Neural cell (in vitro differentiated cells): ENCODE measurements at regions not wholly inside any gene's neighbourhood (a gene's known extent, or its start where the extent isn't known, plus 50 kb on each side); places are given as distances from the start of the nearest gene placed in this dataset.

Experiments used
- EZH2 ChIP-seq: fragments of 200-600, 300-800 bp; shearing (Covaris generic), sonication (generic); IDR thresholded peaks from 2 replicates; pipeline ENCODE4 v1.6.1; 2014; ENCODE audit warnings: antibody characterized with exemption, low read length, borderline replicate concordance, mild to moderate bottlenecking; ENCODE audit not compliant: insufficient read depth, poor library complexity, severe bottlenecking
- POLR2AphosphoS5 ChIP-seq: IDR thresholded peaks from 2 replicates; pipeline ENCODE4 v1.6.1; 2012
- RAD21 ChIP-seq: fragments of 450-650 bp; conservative IDR thresholded peaks from 2 replicates; pipeline ENCODE4 v1.6.1; 2014; ENCODE audit warnings: antibody characterized with exemption, mild to moderate bottlenecking, moderate library complexity
- TF ChIP-seq, protein P1 (sequence below): fragments of 450-650 bp; IDR thresholded peaks from 2 replicates; pipeline ENCODE4 v1.5.1; 2014; ENCODE audit warnings: antibody characterized with exemption, mild to moderate bottlenecking, moderate library complexity; ENCODE audit not compliant: poor library complexity, severe bottlenecking
- TF ChIP-seq, protein P2 (sequence below): IDR thresholded peaks from 2 replicates; pipeline ENCODE4 v1.6.1; 2012; ENCODE audit warnings: borderline replicate concordance

DNA sequence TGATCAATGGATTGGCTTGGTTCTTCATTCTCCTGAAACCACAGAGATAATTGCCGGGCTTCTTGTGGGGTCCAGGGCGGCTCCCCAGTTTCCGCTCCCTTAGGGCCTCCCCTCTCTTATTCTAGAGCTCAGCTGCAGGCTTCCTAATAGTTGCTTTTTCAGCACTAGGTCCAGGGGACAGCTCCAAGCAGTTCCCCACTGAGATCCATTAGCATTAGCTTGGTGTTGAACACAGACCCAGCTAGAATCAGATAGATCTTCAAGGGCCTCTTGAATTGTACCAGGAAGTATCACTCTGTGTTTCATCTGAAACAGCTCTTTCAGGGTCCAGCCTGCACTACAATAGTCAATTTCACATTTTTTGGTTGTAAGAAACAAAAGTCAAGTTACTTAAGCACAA, 238.7 kb downstream of the SEC23IP start:
- TF ChIP-seq, protein P1, sequence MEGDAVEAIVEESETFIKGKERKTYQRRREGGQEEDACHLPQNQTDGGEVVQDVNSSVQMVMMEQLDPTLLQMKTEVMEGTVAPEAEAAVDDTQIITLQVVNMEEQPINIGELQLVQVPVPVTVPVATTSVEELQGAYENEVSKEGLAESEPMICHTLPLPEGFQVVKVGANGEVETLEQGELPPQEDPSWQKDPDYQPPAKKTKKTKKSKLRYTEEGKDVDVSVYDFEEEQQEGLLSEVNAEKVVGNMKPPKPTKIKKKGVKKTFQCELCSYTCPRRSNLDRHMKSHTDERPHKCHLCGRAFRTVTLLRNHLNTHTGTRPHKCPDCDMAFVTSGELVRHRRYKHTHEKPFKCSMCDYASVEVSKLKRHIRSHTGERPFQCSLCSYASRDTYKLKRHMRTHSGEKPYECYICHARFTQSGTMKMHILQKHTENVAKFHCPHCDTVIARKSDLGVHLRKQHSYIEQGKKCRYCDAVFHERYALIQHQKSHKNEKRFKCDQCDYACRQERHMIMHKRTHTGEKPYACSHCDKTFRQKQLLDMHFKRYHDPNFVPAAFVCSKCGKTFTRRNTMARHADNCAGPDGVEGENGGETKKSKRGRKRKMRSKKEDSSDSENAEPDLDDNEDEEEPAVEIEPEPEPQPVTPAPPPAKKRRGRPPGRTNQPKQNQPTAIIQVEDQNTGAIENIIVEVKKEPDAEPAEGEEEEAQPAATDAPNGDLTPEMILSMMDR = no peak
- TF ChIP-seq EZH2 (no peak), RAD21 (no peak), POLR2AphosphoS5 (no peak)
- TF ChIP-seq, protein P2, sequence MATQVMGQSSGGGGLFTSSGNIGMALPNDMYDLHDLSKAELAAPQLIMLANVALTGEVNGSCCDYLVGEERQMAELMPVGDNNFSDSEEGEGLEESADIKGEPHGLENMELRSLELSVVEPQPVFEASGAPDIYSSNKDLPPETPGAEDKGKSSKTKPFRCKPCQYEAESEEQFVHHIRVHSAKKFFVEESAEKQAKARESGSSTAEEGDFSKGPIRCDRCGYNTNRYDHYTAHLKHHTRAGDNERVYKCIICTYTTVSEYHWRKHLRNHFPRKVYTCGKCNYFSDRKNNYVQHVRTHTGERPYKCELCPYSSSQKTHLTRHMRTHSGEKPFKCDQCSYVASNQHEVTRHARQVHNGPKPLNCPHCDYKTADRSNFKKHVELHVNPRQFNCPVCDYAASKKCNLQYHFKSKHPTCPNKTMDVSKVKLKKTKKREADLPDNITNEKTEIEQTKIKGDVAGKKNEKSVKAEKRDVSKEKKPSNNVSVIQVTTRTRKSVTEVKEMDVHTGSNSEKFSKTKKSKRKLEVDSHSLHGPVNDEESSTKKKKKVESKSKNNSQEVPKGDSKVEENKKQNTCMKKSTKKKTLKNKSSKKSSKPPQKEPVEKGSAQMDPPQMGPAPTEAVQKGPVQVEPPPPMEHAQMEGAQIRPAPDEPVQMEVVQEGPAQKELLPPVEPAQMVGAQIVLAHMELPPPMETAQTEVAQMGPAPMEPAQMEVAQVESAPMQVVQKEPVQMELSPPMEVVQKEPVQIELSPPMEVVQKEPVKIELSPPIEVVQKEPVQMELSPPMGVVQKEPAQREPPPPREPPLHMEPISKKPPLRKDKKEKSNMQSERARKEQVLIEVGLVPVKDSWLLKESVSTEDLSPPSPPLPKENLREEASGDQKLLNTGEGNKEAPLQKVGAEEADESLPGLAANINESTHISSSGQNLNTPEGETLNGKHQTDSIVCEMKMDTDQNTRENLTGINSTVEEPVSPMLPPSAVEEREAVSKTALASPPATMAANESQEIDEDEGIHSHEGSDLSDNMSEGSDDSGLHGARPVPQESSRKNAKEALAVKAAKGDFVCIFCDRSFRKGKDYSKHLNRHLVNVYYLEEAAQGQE = peak; percentile 21
